K562 (cell line): ENCODE measurements at regions not wholly inside any gene's neighbourhood (a gene's known extent, or its start where the extent isn't known, plus 50 kb on each side); places are given as distances from the start of the nearest gene placed in this dataset.

Experiments used
- DEAF1 ChIP-seq: fragments of 450-650 bp; formaldehyde crosslinking; IDR thresholded peaks from 2 replicates; pipeline ENCODE4 v1.4.0; 2020; ENCODE audit warnings: mild to moderate bottlenecking, moderate library complexity
- FOXA1 ChIP-seq: fragments of 450-650 bp; IDR thresholded peaks from 2 replicates; pipeline ENCODE4 v1.6.1; 2016; ENCODE audit warnings: mild to moderate bottlenecking, borderline replicate concordance
- GABPB1 ChIP-seq: sonication (generic); formaldehyde crosslinking; IDR thresholded peaks from 2 replicates; pipeline ENCODE4 v1.8.0; 2022; ENCODE audit warnings: mild to moderate bottlenecking, missing genetic modification reagents
- JUN ChIP-seq, 2 experiments: sonication (generic) in 1 of 2; formaldehyde crosslinking in 1 of 2; IDR thresholded peaks; 2 replicates each; pipeline versions ENCODE4 v1.6.1 to v1.8.0; 2012 to 2022; ENCODE audit warnings: borderline replicate concordance in 2 of 2, mild to moderate bottlenecking in 2 of 2, improper control_type of control experiment in 1 of 2, low read depth in 1 of 2, low read length in 1 of 2, missing genetic modification reagents in 1 of 2
- ZFP1 ChIP-seq: fragments of 450-650 bp; formaldehyde crosslinking; IDR thresholded peaks from 2 replicates; pipeline ENCODE4 v1.4.0; 2020; ENCODE audit warnings: mild to moderate bottlenecking, mixed read lengths
- TF ChIP-seq, protein P1 (sequence below), 3 experiments: IDR thresholded peaks in 2 of 3; conservative IDR thresholded peaks in 1 of 3; 2 replicates each; pipeline ENCODE4 v1.5.1; 2011 to 2012; ENCODE audit warnings: low read length in 3 of 3, mild to moderate bottlenecking in 3 of 3, control low read depth in 2 of 3, improper control_type of control experiment in 1 of 3, inconsistent platforms in 1 of 3, low read depth in 1 of 3, mixed read lengths in 1 of 3, moderate library complexity in 1 of 3; ENCODE audit not compliant: insufficient read depth in 2 of 3

- TF ChIP-seq, protein P1, sequence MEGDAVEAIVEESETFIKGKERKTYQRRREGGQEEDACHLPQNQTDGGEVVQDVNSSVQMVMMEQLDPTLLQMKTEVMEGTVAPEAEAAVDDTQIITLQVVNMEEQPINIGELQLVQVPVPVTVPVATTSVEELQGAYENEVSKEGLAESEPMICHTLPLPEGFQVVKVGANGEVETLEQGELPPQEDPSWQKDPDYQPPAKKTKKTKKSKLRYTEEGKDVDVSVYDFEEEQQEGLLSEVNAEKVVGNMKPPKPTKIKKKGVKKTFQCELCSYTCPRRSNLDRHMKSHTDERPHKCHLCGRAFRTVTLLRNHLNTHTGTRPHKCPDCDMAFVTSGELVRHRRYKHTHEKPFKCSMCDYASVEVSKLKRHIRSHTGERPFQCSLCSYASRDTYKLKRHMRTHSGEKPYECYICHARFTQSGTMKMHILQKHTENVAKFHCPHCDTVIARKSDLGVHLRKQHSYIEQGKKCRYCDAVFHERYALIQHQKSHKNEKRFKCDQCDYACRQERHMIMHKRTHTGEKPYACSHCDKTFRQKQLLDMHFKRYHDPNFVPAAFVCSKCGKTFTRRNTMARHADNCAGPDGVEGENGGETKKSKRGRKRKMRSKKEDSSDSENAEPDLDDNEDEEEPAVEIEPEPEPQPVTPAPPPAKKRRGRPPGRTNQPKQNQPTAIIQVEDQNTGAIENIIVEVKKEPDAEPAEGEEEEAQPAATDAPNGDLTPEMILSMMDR (IDR thresholded peaks at IDR 0.05 in 2 of 3, conservative IDR thresholded peaks at IDR 0.05 in 1 of 3; ENCODE audit: insufficient read depth in 2 of 3, low read depth in 1 of 3, low read length in 3 of 3) = no peak
- TF ChIP-seq GABPB1 (CRISPR knock-in tag) = no peak
- no peak for TF ChIP-seq ZFP1 (CRISPR knock-in tag)
- TF ChIP-seq JUN (IDR thresholded peaks at IDR 0.05; ENCODE audit: borderline replicate concordance, low read depth, low read length) = no peak
- no peak for TF ChIP-seq JUN (CRISPR knock-in tag; IDR thresholded peaks at IDR 0.05; ENCODE audit: borderline replicate concordance)
- TF ChIP-seq DEAF1 (CRISPR knock-in tag) = no peak
- no peak for TF ChIP-seq FOXA1
Measured at GRCh38 chr10:65126288-65126687, 1605.1 kb downstream of the REEP3 start.
